ENCODE measurements at regions not wholly inside any gene's neighbourhood (a gene's known extent, or its start where the extent isn't known, plus 50 kb on each side); places are given as distances from the start of the nearest gene placed in this dataset.

DNA sequence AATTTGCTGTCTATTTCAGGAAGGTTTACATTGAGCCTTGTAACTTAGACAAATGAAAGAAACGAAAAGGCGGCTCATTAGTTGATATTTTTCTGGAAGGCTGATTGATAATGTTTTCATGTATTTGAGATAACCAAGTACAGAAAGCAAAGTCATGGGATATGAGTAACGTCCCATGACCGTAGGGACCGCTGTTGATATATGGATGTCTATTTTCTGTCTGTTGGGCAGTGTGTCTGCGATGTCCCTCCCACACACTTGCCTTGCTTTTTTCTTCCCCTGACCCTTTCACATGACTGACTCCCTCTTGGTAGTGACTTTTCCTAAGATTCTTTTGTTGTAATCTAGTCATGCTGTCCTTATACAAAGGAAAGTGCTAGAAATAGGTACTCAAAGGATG, 57.0 kb upstream of the GPR158 start:
- TF ChIP-seq, protein P1, sequence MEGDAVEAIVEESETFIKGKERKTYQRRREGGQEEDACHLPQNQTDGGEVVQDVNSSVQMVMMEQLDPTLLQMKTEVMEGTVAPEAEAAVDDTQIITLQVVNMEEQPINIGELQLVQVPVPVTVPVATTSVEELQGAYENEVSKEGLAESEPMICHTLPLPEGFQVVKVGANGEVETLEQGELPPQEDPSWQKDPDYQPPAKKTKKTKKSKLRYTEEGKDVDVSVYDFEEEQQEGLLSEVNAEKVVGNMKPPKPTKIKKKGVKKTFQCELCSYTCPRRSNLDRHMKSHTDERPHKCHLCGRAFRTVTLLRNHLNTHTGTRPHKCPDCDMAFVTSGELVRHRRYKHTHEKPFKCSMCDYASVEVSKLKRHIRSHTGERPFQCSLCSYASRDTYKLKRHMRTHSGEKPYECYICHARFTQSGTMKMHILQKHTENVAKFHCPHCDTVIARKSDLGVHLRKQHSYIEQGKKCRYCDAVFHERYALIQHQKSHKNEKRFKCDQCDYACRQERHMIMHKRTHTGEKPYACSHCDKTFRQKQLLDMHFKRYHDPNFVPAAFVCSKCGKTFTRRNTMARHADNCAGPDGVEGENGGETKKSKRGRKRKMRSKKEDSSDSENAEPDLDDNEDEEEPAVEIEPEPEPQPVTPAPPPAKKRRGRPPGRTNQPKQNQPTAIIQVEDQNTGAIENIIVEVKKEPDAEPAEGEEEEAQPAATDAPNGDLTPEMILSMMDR (IDR thresholded peaks at IDR 0.05), result no peak
- no peak for TF ChIP-seq POLR2A (IDR thresholded peaks at IDR 0.05)
